ENCODE measurements at regions not wholly inside any gene's neighbourhood (a gene's known extent, or its start where the extent isn't known, plus 50 kb on each side); places are given as distances from the start of the nearest gene placed in this dataset.
"Not testable (repeated sequence)": the region's sequence is repeated elsewhere in the genome, so short reads cannot be mapped to it uniquely, and the experiment has no call there.

DNA sequence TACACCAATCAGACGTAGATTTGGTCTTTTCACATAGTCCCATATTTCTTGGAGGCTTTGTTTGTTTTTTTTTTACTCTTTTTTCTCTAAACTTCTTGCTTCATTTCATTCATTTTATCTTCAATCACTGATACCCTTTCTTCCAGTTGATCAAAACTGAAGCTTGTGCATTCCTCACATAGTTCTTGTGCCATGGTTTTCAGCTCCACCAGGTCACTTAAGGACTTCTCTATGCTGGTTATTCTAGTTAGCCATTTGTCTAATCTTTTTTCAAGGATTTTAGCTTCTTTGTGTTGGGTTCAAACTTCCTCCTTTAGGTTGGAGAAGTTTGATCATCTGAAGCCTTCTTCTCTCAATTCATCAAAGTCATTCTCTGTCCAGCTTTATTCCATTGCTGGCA lies 229.3 kb downstream of the COX18 start:
- TF ChIP-seq EP300, POLR2AphosphoS5, CTCF, POLR2A (IDR thresholded peaks at IDR 0.05): not testable (repeated sequence)

All from stomach (tissue), 4 donors.